NB4 (cell line): ENCODE measurements at regions not wholly inside any gene's neighbourhood (a gene's known extent, or its start where the extent isn't known, plus 50 kb on each side); places are given as distances from the start of the nearest gene placed in this dataset.

Experiments used
- MYC ChIP-seq: IDR thresholded peaks from 2 replicates; pipeline ENCODE4 v1.6.1; 2011; ENCODE audit warnings: low read depth, low read length
- POLR2A ChIP-seq: IDR thresholded peaks from 2 replicates; pipeline ENCODE4 v1.6.1; 2011; ENCODE audit warnings: mild to moderate bottlenecking; ENCODE audit not compliant: insufficient read length; ENCODE audit errors: extremely low read depth
- TF ChIP-seq, protein P1 (sequence below): IDR thresholded peaks from one replicate; pipeline ENCODE4 v1.5.1; 2012; ENCODE audit warnings: low read depth, low read length
- TF ChIP-seq, protein P2 (sequence below): IDR thresholded peaks from 2 replicates; pipeline ENCODE4 v1.6.1; 2011; ENCODE audit warnings: low read depth, low read length

DNA sequence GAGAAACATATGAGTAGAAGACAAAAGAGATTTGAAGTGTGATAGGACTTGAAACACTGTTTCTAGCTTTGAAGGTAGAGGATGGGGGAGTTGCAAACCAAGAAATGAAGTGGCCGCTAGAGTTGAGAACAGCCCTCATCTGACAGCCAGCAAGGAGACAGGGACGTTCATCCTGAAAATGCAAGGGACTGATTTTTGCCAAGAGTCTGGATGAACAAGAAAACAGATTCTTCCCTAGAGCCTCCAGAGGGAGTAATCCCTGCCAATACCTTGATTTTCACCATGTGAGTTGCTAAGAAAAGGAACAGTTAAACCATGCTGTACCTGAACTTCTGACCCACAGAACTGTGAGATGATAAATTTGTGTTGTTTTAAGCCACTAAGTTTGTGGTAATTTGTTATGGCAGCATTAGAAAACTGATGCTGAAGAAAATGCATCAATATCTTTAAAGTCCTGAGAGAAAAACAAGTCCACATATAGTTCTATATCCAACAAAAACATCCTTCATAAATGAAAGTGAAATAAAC, 154.0 kb upstream of the ADAMTSL1 start:
- TF ChIP-seq, protein P1, sequence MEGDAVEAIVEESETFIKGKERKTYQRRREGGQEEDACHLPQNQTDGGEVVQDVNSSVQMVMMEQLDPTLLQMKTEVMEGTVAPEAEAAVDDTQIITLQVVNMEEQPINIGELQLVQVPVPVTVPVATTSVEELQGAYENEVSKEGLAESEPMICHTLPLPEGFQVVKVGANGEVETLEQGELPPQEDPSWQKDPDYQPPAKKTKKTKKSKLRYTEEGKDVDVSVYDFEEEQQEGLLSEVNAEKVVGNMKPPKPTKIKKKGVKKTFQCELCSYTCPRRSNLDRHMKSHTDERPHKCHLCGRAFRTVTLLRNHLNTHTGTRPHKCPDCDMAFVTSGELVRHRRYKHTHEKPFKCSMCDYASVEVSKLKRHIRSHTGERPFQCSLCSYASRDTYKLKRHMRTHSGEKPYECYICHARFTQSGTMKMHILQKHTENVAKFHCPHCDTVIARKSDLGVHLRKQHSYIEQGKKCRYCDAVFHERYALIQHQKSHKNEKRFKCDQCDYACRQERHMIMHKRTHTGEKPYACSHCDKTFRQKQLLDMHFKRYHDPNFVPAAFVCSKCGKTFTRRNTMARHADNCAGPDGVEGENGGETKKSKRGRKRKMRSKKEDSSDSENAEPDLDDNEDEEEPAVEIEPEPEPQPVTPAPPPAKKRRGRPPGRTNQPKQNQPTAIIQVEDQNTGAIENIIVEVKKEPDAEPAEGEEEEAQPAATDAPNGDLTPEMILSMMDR, result no peak
- TF ChIP-seq, protein P2, sequence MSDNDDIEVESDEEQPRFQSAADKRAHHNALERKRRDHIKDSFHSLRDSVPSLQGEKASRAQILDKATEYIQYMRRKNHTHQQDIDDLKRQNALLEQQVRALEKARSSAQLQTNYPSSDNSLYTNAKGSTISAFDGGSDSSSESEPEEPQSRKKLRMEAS, result no peak
- no peak for TF ChIP-seq POLR2A
- no peak for TF ChIP-seq MYC
